Heart right ventricle (tissue), 16 donors: ENCODE measurements at regions not wholly inside any gene's neighbourhood (a gene's known extent, or its start where the extent isn't known, plus 50 kb on each side); places are given as distances from the start of the nearest gene placed in this dataset.

Experiments
- ATAC-seq, 8 donors: fragments of 200-7000 bp; cut with Tn5 transposase; one replicate each; pipeline ENCODE4 v1.9.1; 2020; ENCODE audit warnings: mild to moderate bottlenecking in 8 of 8, moderate library complexity in 8 of 8, moderate number of reproducible peaks in 1 of 8
- DNase-seq, 2 donors: peaks; one replicate each; pipeline ENCODE4 v3.0.0-alpha.2; 2020
- H3K27ac ChIP-seq, 10 donors: fragments of 200-600 bp; sonication (generic) in 2 of 10; one replicate each; pipeline versions ENCODE4 v1.5.0 to v1.8.0; 2020 to 2022; ENCODE audit warnings: mild to moderate bottlenecking in 3 of 10
- H3K27me3 ChIP-seq, 7 donors: fragments of 200-600 bp; one replicate each; pipeline ENCODE4 v1.8.0; 2021 to 2022; ENCODE audit warnings: mild to moderate bottlenecking in 2 of 7
- H3K36me3 ChIP-seq, 9 donors: fragments of 200-600 bp; sonication (generic) in 1 of 9; one replicate each; pipeline versions ENCODE4 v1.5.0 to v1.8.0; 2020 to 2022; ENCODE audit warnings: mild to moderate bottlenecking in 2 of 9
- H3K4me1 ChIP-seq, 9 donors: fragments of 200-600 bp; sonication (generic) in 1 of 9; one replicate each; pipeline versions ENCODE4 v1.5.0 to v1.8.0; 2020 to 2022; ENCODE audit warnings: mild to moderate bottlenecking in 4 of 9
- H3K4me3 ChIP-seq, 10 donors: fragments of 200-600 bp; sonication (generic) in 2 of 10; one replicate each; pipeline versions ENCODE4 v1.5.0 to v1.8.0; 2020 to 2022; ENCODE audit warnings: mild to moderate bottlenecking in 7 of 10, moderate library complexity in 2 of 10
- H3K9me3 ChIP-seq, 11 donors: fragments of 200-600 bp in 10 of 11; sonication (generic) in 2 of 11; one replicate each; pipeline versions ENCODE4 v1.5.0 to v1.8.0; 2013 to 2022; ENCODE audit warnings: mild to moderate bottlenecking in 2 of 11, control low read depth in 1 of 11, moderate library complexity in 1 of 11
- CTCF ChIP-seq, 9 donors: fragments of 200-600 bp; sonication (generic) in 2 of 9; IDR thresholded peaks; one replicate each; pipeline versions ENCODE4 v1.5.0 to v1.8.0; 2021 to 2022; ENCODE audit warnings: antibody characterized with exemption in 9 of 9, mild to moderate bottlenecking in 5 of 9, moderate library complexity in 1 of 9
- WGBS, 2 donors: extraction: QIAGEN DNeasy Blood & Tissue Kit; methylation state at CpG; one replicate each; pipeline ENCODE4 v1.1.7; 2013; ENCODE audit warnings: inconsistent platforms in 1 of 2; 5-methylcytosine and 5-hydroxymethylcytosine counted together
- intact Hi-C, 10 donors: fragments of 100-400 bp; cut with DNase I; formaldehyde crosslinking; loops; one replicate each; pipeline versions ENCODE4 v1.11.1 to v1.14.2; 2022
- donor health status: Arrhythmogenic right ventricular cardiomyopathy.
- donor health status: ischemic (EF 13 %, LVEDD 7.1; RV severe dilation, severe dysfunction).
- donor health status: healthy with polysubstance abuse.
- donor health status: DM: no; HTN: yes; CAD: no.
- donor health status: DM: no; HTN: no; CAD: no.
- donor health status: ischemic (EF 25% LVEDD 6.9; RV normal size, moderate dysfunction).
- donor health status: ischemic (EF 25% LVEDD 5.7; RV mildly dilated, moderate dysfunction).
- donor health status: healthy.
- donor health status: DM: yes; HTN: yes; CAD: no.
- donor health status: Ischemic cardiomyopathy.
- donor health status: ischemic (EF 35%, LVEDD 5.7; RV mildly dilated, moderate dysfunction).
- donor health status: nonischemic (EF 11% LVEDD 7.7; RV severe dilation, severe dysfunction).
- donor health status: DM: yes; HTN: yes; CAD: no.
- donor health status: PGD.
- donor health status: ischemic (EF 29% LVEDD 5.4; RV normal size, mild dysfunction).
- donor health status: nonischemic (EF 23%, LVEDD 6.1; RV moderate dilation, normal function).

- WGBS, 2 donors = 67 to 84% methylated on average over 4 of the region's 4 CpGs
- intact Hi-C loops = no loop called here
- peak in 2 of 8 donors; percentile 48 to 59 for ATAC-seq
- TF ChIP-seq CTCF (IDR thresholded peaks at IDR 0.05) = no peak
- Histone ChIP-seq H3K9me3 (peaks cover 0 to 12% (median 0%) of the 10 kb centered on the region in 11 donors), H3K27ac (no peak overlapping the region), H3K36me3 (no peaks in the 10 kb centered on the region), H3K27me3 (peaks cover 0 to 4% (median 0%) of the 10 kb centered on the region in 7 donors), H3K4me3 (no peak overlapping the region), H3K4me1 (peaks cover 0 to 24% (median 13%) of the 10 kb centered on the region in 9 donors)
- no peak for DNase-seq
These were observed 54.7 kb downstream of the IRX3 start for GRCh38 chr16:54231919-54232318.

- Histone ChIP-seq H3K27ac (no peak overlapping the region), H3K27me3 (peaks cover 0 to 4% (median 0%) of the 10 kb centered on the region in 7 donors), H3K36me3 (no peaks in the 10 kb centered on the region), H3K4me3 (no peak overlapping the region), H3K9me3 (peaks cover 0 to 9% (median 0%) of the 10 kb centered on the region in 11 donors), H3K4me1 (peaks cover 0 to 23% (median 10%) of the 10 kb centered on the region in 9 donors)
- no peak for TF ChIP-seq CTCF (IDR thresholded peaks at IDR 0.05)
- intact Hi-C loops = no loop called here
- DNase-seq = no peak
- ATAC-seq = no peak
- 42 to 74% methylated on average over 1 of the region's 1 CpG for WGBS, 2 donors
These were observed 55.3 kb downstream of the IRX3 start for GRCh38 chr16:54231336-54231735.

- H3K9me3 ChIP-seq = peaks cover 0 to 9% (median 0%) of the 10 kb centered on the region in 11 donors
- H3K27ac ChIP-seq = no peak overlapping the region
- no peak for TF ChIP-seq CTCF (IDR thresholded peaks at IDR 0.05)
- peaks cover 0 to 3% (median 0%) of the 10 kb centered on the region in 9 donors for H3K4me1 ChIP-seq
- no peaks in the 10 kb centered on the region for H3K27me3 ChIP-seq
- no peak for DNase-seq
- no peak overlapping the region for H3K4me3 ChIP-seq
- H3K36me3 ChIP-seq = no peaks in the 10 kb centered on the region
- intact Hi-C loops = no loop called here
- no peak for ATAC-seq
- 93 to 94% methylated on average over 3 of the region's 3 CpGs for WGBS, 2 donors
These were observed 58.3 kb downstream of the IRX3 start for GRCh38 chr16:54228325-54228724.

GRCh38 chr16:54226296-54227010 lies 60.1 kb downstream of the IRX3 start:
- no peak for ATAC-seq
- intact Hi-C loops = no loop called here
- H3K27ac ChIP-seq = no peak overlapping the region
- no peaks in the 10 kb centered on the region for H3K27me3 ChIP-seq
- peaks cover 0 to 9% (median 0%) of the 10 kb centered on the region in 11 donors for H3K9me3 ChIP-seq
- H3K4me1 ChIP-seq = no peaks in the 10 kb centered on the region
- no peaks in the 10 kb centered on the region for H3K36me3 ChIP-seq
- H3K4me3 ChIP-seq = no peak overlapping the region
- 86 to 87% methylated on average over 10 of the region's 10 CpGs for WGBS, 2 donors
- no peak for TF ChIP-seq CTCF (IDR thresholded peaks at IDR 0.05)
- DNase-seq = no peak
